SK-N-SH (cell line): ENCODE measurements at regions not wholly inside any gene's neighbourhood (a gene's known extent, or its start where the extent isn't known, plus 50 kb on each side); places are given as distances from the start of the nearest gene placed in this dataset.

Experiments used
- CTCF ChIA-PET: fragments of 300-600, 350-600 bp; formaldehyde crosslinking; extraction: SDS; loops from one replicate; lab custom pipeline; 2021; lab: Yijun Ruan, JAX
- POLR2A ChIA-PET: fragments of 350-600 bp; sonication (Branson Sonifier 250); formaldehyde crosslinking; extraction: SDS; loops from one replicate; lab custom pipeline; 2020; ENCODE audit warnings: antibody characterized with exemption, inconsistent platforms; lab: Yijun Ruan, JAX
- DNase-seq: peaks from one replicate; pipeline ENCODE4 v3.0.0; 2012
- H2AFZ ChIP-seq: fragments of 200-600 bp; sonication (generic); 2 replicates; pipeline ENCODE4 v1.8.1; 2016; ENCODE audit warnings: antibody characterized with exemption, mild to moderate bottlenecking, low read depth
- H3F3A ChIP-seq: fragments of 200-600 bp; sonication (generic); replicated peaks from 2 replicates; pipeline ENCODE3; 2016; ENCODE audit warnings: antibody characterized with exemption, mild to moderate bottlenecking; ENCODE audit not compliant: insufficient read depth
- H3K27ac ChIP-seq, 2 experiments: fragments of 200-500 bp in 1 of 2; fragments of 200-600 bp in 1 of 2; sonication (Bioruptor generic) in 1 of 2; sonication (generic), shearing (Covaris generic) in 1 of 2; 2 replicates each; pipeline versions ENCODE4 v1.5.1 to v1.6.1; 2014 to 2016; ENCODE audit warnings: low read depth in 2 of 2, inconsistent platforms in 1 of 2, low read length in 1 of 2, mild to moderate bottlenecking in 1 of 2, mixed read lengths in 1 of 2
- H3K27me3 ChIP-seq: fragments of 200-600 bp; sonication (generic), shearing (Covaris generic); 2 replicates; pipeline ENCODE4 v1.6.1; 2016; ENCODE audit warnings: mixed run types; ENCODE audit not compliant: insufficient read depth
- H3K36me3 ChIP-seq, 2 experiments: fragments of 200-500 bp in 1 of 2; fragments of 200-600 bp in 1 of 2; sonication (Bioruptor generic) in 1 of 2; sonication (generic) in 1 of 2; replicated peaks in 1 of 2; 2 replicates each; pipeline versions ENCODE3 to v1.5.1; 2014 to 2016; ENCODE audit warnings: low read length in 1 of 2, mild to moderate bottlenecking in 1 of 2; ENCODE audit not compliant: insufficient read depth in 2 of 2, control insufficient read depth in 1 of 2
- H3K4me1 ChIP-seq, 2 experiments: fragments of 200-500 bp in 1 of 2; fragments of 200-600 bp in 1 of 2; sonication (Bioruptor generic) in 1 of 2; sonication (generic), shearing (Covaris generic) in 1 of 2; 2 replicates each; pipeline versions ENCODE4 v1.5.1 to v1.6.1; 2014 to 2016; ENCODE audit warnings: low read depth in 1 of 2, low read length in 1 of 2, mixed run types in 1 of 2; ENCODE audit not compliant: insufficient read depth in 2 of 2, control insufficient read depth in 1 of 2
- H3K4me2 ChIP-seq: fragments of 200-600 bp; sonication (generic), shearing (Covaris generic); 2 replicates; pipeline ENCODE4 v1.6.1; 2017; ENCODE audit warnings: mixed run types
- H3K4me3 ChIP-seq, 2 experiments: fragments of 200-500 bp in 1 of 2; fragments of 200-600 bp in 1 of 2; sonication (Bioruptor generic) in 1 of 2; sonication (generic), shearing (Covaris generic) in 1 of 2; 2 replicates each; pipeline versions ENCODE4 v1.5.1 to v1.8.1; 2014 to 2016; ENCODE audit warnings: low read depth in 2 of 2, inconsistent platforms in 1 of 2, low read length in 1 of 2, mild to moderate bottlenecking in 1 of 2, mixed read lengths in 1 of 2, moderate library complexity in 1 of 2
- H3K79me2 ChIP-seq: fragments of 200-600 bp; sonication (generic); 2 replicates; pipeline ENCODE4 v1.8.1; 2017; ENCODE audit warnings: mild to moderate bottlenecking; ENCODE audit not compliant: insufficient read depth
- H3K9ac ChIP-seq: fragments of 200-600 bp; sonication (generic); 2 replicates; pipeline ENCODE4 v1.6.1; 2017; ENCODE audit warnings: mixed run types
- H3K9me2 ChIP-seq: fragments of 200-600 bp; sonication (generic); 2 replicates; pipeline ENCODE4 v1.6.1; 2017; ENCODE audit warnings: mixed run types
- H3K9me3 ChIP-seq: fragments of 200-600 bp; sonication (generic); 2 replicates; pipeline ENCODE4 v1.6.1; 2017; ENCODE audit warnings: mixed run types, mild to moderate bottlenecking, moderate library complexity
- H4K20me1 ChIP-seq: fragments of 200-600 bp; sonication (generic); 2 replicates; pipeline ENCODE4 v1.6.1; 2017; ENCODE audit warnings: mild to moderate bottlenecking, mixed run types; ENCODE audit not compliant: insufficient read depth
- CHD2 ChIP-seq: fragments of 150-350 bp; IDR thresholded peaks from 2 replicates; pipeline ENCODE4 v1.6.1; 2018; ENCODE audit warnings: low read length; ENCODE audit not compliant: partially characterized antibody
- CTCF ChIP-seq: fragments of 200-600 bp; sonication (generic); IDR thresholded peaks from 2 replicates; pipeline ENCODE4 v1.6.1; 2017; ENCODE audit warnings: antibody characterized with exemption, mild to moderate bottlenecking, moderate library complexity
- EP300 ChIP-seq, 2 experiments: IDR thresholded peaks; 2 replicates each; pipeline versions ENCODE4 v1.4.0 to v1.6.1; 2012; ENCODE audit warnings: borderline replicate concordance in 1 of 2, low read depth in 1 of 2, low read length in 1 of 2
- FOSL2 ChIP-seq: IDR thresholded peaks from 2 replicates; pipeline ENCODE4 v1.4.0; 2012; ENCODE audit warnings: low read depth, mild to moderate bottlenecking, moderate library complexity, borderline replicate concordance
- FOXM1 ChIP-seq: IDR thresholded peaks from 2 replicates; pipeline ENCODE4 v1.4.0; 2012; ENCODE audit warnings: low read depth, mild to moderate bottlenecking
- JUND ChIP-seq: IDR thresholded peaks from 2 replicates; pipeline ENCODE4 v1.4.0; 2012
- MAX ChIP-seq: IDR thresholded peaks from 2 replicates; pipeline ENCODE4 v1.4.0; 2012; ENCODE audit warnings: low read depth
- MEF2A ChIP-seq: IDR thresholded peaks from 2 replicates; pipeline ENCODE4 v1.4.0; 2012; ENCODE audit warnings: low read depth, borderline replicate concordance
- MXI1 ChIP-seq: IDR thresholded peaks from 2 replicates; pipeline ENCODE4 v1.6.1; 2012; ENCODE audit warnings: mild to moderate bottlenecking, low read depth, low read length, improper control_type of control experiment
- NFIC ChIP-seq: IDR thresholded peaks from 2 replicates; pipeline ENCODE4 v1.4.0; 2012; ENCODE audit warnings: borderline replicate concordance
- PBX3 ChIP-seq: IDR thresholded peaks from 2 replicates; pipeline ENCODE4; 2012
- RXRA ChIP-seq: IDR thresholded peaks from 2 replicates; pipeline ENCODE4 v1.4.0; 2012; ENCODE audit warnings: low read depth, mild to moderate bottlenecking, borderline replicate concordance
- SIN3A ChIP-seq: IDR thresholded peaks from 2 replicates; pipeline ENCODE4 v1.6.1; 2012; ENCODE audit warnings: low read depth, mild to moderate bottlenecking, low read length, moderate library complexity, borderline replicate concordance
- TCF12 ChIP-seq: IDR thresholded peaks from 2 replicates; pipeline ENCODE4 v1.4.0; 2012
- TEAD4 ChIP-seq: IDR thresholded peaks from 2 replicates; pipeline ENCODE4 v1.4.0; 2012; ENCODE audit warnings: mild to moderate bottlenecking, borderline replicate concordance; ENCODE audit not compliant: insufficient read depth
- USF2 ChIP-seq: fragments of 150-350 bp; IDR thresholded peaks from 2 replicates; pipeline ENCODE4 v1.6.1; 2017; ENCODE audit warnings: antibody characterized with exemption, low read length, low read depth, borderline replicate concordance
- WGBS: methylation state at CpG from one replicate; pipeline ENCODE4 v1.1.6; 2017; ENCODE audit warnings: low lambda C conversion rate; 5-methylcytosine and 5-hydroxymethylcytosine counted together

- peak; percentile 48; the same call in 1 of the 2 replicates for TF ChIP-seq FOXM1
- TF ChIP-seq TCF12 = peak; percentile 93
- no peak for TF ChIP-seq CHD2
- TF ChIP-seq SIN3A = peak; percentile 29; the same call in 1 of the 2 replicates
- TF ChIP-seq RXRA = peak; percentile 90
- TF ChIP-seq JUND = peak; percentile 82
- peak; percentile 91 for TF ChIP-seq PBX3
- peak; percentile 16 to 78; a peak in 2 of 4 replicates for TF ChIP-seq EP300 (IDR thresholded peaks at IDR 0.05; ENCODE audit: borderline replicate concordance in 1 of 2, low read depth in 1 of 2, low read length in 1 of 2)
- peak; percentile 75 for TF ChIP-seq NFIC
- TF ChIP-seq MEF2A = peak; percentile 39; the same call in 1 of the 2 replicates
- 0 out of 2 replicates have a peak, but pooled peaks have one; percentile 9 for TF ChIP-seq CTCF
- peak; percentile 79; the same call in 1 of the 2 replicates for TF ChIP-seq TEAD4
- no peak for TF ChIP-seq USF2
- peak; percentile 74; the same call in 1 of the 2 replicates for TF ChIP-seq FOSL2
- no peak for TF ChIP-seq MXI1
- peak; percentile 20; the same call in 1 of the 2 replicates for TF ChIP-seq MAX
- H3K4me3 ChIP-seq = no peak overlapping the region
- peak overlapping the region; percentile 51 for H3K4me2 ChIP-seq
- ChIA-PET CTCF (no interaction called here), POLR2A (no interaction called here)
- H3K36me3 ChIP-seq = no peaks in the 10 kb centered on the region
- no peaks in the 10 kb centered on the region for H3K9me3 ChIP-seq
- no peaks in the 10 kb centered on the region for H3K79me2 ChIP-seq
- no peaks in the 10 kb centered on the region for H3K27me3 ChIP-seq
- H3K4me1 ChIP-seq = peaks cover 15 to 24% of the 10 kb centered on the region in 2 experiments; a peak in 3 of 4 replicates
- H2AFZ ChIP-seq = no peak overlapping the region
- H3K27ac ChIP-seq = peak overlapping the region; percentile 32 to 94; a peak in 3 of 4 replicates
- no peak for DNase-seq
- no peaks in the 10 kb centered on the region for H3K9me2 ChIP-seq
- 30% methylated on average over 7 of the region's 7 CpGs for WGBS
- peaks cover 45% of the 10 kb centered on the region for H3F3A ChIP-seq
- peak overlapping the region; percentile 48; the same call in 1 of the 2 replicates for H3K9ac ChIP-seq
- no peaks in the 10 kb centered on the region for H4K20me1 ChIP-seq
These were observed 83.2 kb upstream of the TAB2 start for GRCh38 chr6:149234051-149234962.
